Vagina (tissue), 2 donors: ENCODE measurements at regions not wholly inside any gene's neighbourhood (a gene's known extent, or its start where the extent isn't known, plus 50 kb on each side); places are given as distances from the start of the nearest gene placed in this dataset.

Experiments used
- CTCF ChIP-seq, 3 experiments: fragments of 450-650 bp in 2 of 3; fragments of 200-600 bp in 1 of 3; sonication (generic) in 1 of 3; IDR thresholded peaks; one replicate each; pipeline ENCODE4 v1.5.1; 2017 to 2019; ENCODE audit warnings: antibody characterized with exemption in 3 of 3, mild to moderate bottlenecking in 2 of 3, moderate library complexity in 2 of 3
- POLR2A ChIP-seq, 2 donors: fragments of 450-650 bp; IDR thresholded peaks; one replicate each; pipeline ENCODE4 v1.6.1; 2017; ENCODE audit warnings: antibody characterized with exemption in 2 of 2, mild to moderate bottlenecking in 2 of 2, moderate library complexity in 2 of 2
- POLR2AphosphoS5 ChIP-seq, 2 donors: sonication (generic); formaldehyde crosslinking; IDR thresholded peaks; one replicate each; pipeline ENCODE4 v1.9.0; 2017; ENCODE audit warnings: antibody characterized with exemption in 2 of 2, mild to moderate bottlenecking in 2 of 2, low read depth in 1 of 2; ENCODE audit not compliant: insufficient read depth in 1 of 2

GRCh38 chr1:55334160-55334559 is 119.0 kb upstream of the USP24 start:
- TF ChIP-seq CTCF (IDR thresholded peaks at IDR 0.05) (no peak), POLR2A (IDR thresholded peaks at IDR 0.05) (no peak), POLR2AphosphoS5 (IDR thresholded peaks at IDR 0.05; ENCODE audit: insufficient read depth in 1 of 2, low read depth in 1 of 2) (no peak)
